K562 (cell line): ENCODE measurements at regions not wholly inside any gene's neighbourhood (a gene's known extent, or its start where the extent isn't known, plus 50 kb on each side); places are given as distances from the start of the nearest gene placed in this dataset.

ENCODE experiments used
- ATAC-seq: fragments of 200-7000 bp; cut with Tn5 transposase; 3 replicates; pipeline ENCODE4 v1.9.1; 2020; ENCODE audit warnings: moderate library complexity
- BruUV-seq: library from RNA; stranded (reverse); fragments of 400-500 nt; replicated peaks from 2 replicates; lab custom pipeline; 2021; lab: Mats Ljungman, UMichigan
- CTCF ChIA-PET: fragments of 300-600 bp; formaldehyde crosslinking; extraction: SDS; loops from one replicate; lab custom pipeline; 2021; ENCODE audit warnings: low intra/inter-chr PET ratio; lab: Yijun Ruan, JAX
- POLR2A ChIA-PET: fragments of 300-600, 350-650 bp; sonication (Branson Sonifier 250); formaldehyde crosslinking; extraction: SDS; loops from one replicate; lab custom pipeline; 2021; ENCODE audit warnings: antibody characterized with exemption, inconsistent platforms; lab: Yijun Ruan, JAX
- DNase-seq, 4 experiments: peaks; one replicate each; pipeline versions ENCODE4 v3.0.0 to v3.0.0-alpha.2; 2011 to 2018; ENCODE audit warnings: low spot score in 3 of 4, mixed read lengths in 3 of 4; ENCODE audit errors: extremely low read depth in 1 of 4
- FAIRE-seq: peaks from 2 replicates; lab custom pipeline; 2011; peaks lifted over from hg19 to GRCh38; lab: Jason Lieb, UNC
- H2AFZ ChIP-seq: 2 replicates; pipeline ENCODE4 v1.6.0; 2011; ENCODE audit warnings: low read depth, low read length, control low read depth, inconsistent platforms
- H3K27ac ChIP-seq: fragments of 200-600 bp; 3 replicates; pipeline ENCODE4 v1.8.0; 2011; ENCODE audit warnings: low read depth, mild to moderate bottlenecking, control low read depth, inconsistent platforms, low read length, moderate library complexity, mixed read lengths; ENCODE audit errors: extremely low read depth
- H3K27me3 ChIP-seq, 2 experiments: fragments of 300-600 bp in 1 of 2; 2 replicates in 1 of 2; 3 replicates in 1 of 2; pipeline versions ENCODE4 v1.6.0 to v1.8.0; 2011; ENCODE audit warnings: inconsistent platforms in 2 of 2, low read length in 2 of 2, mild to moderate bottlenecking in 1 of 2, mixed read lengths in 1 of 2, moderate library complexity in 1 of 2; ENCODE audit not compliant: control insufficient read depth in 2 of 2, insufficient read depth in 2 of 2
- H3K36me3 ChIP-seq: fragments of 300-600 bp; 3 replicates; pipeline ENCODE4 v1.8.0; 2011; ENCODE audit warnings: mild to moderate bottlenecking, low read length, inconsistent platforms; ENCODE audit not compliant: control insufficient read depth, insufficient read depth
- H3K4me1 ChIP-seq, 2 experiments: fragments of 200-600 bp in 1 of 2; replicated peaks in 1 of 2; 2 replicates in 1 of 2; 3 replicates in 1 of 2; pipeline versions ENCODE4 v1.5.1 to v1.8.0; 2011; ENCODE audit warnings: inconsistent platforms in 2 of 2, low read length in 2 of 2, mild to moderate bottlenecking in 1 of 2, mixed read lengths in 1 of 2, moderate library complexity in 1 of 2; ENCODE audit not compliant: control insufficient read depth in 2 of 2, insufficient read depth in 2 of 2
- H3K4me2 ChIP-seq: 2 replicates; pipeline ENCODE4 v1.6.1; 2011; ENCODE audit warnings: low read length, control low read depth, inconsistent platforms, mixed read lengths; ENCODE audit not compliant: insufficient read depth
- H3K4me3 ChIP-seq: fragments of 200-600 bp; sonication (generic), shearing (Covaris generic); 2 replicates; pipeline ENCODE4 v1.5.1; 2016; ENCODE audit warnings: control low read depth, inconsistent platforms
- H3K79me2 ChIP-seq: fragments of 200-600 bp; 3 replicates; pipeline ENCODE4 v1.8.0; 2011; ENCODE audit warnings: low read length, inconsistent platforms; ENCODE audit not compliant: control insufficient read depth, insufficient read depth
- H3K9ac ChIP-seq, 2 experiments: 2 replicates each; pipeline versions ENCODE4 v1.6.0 to v1.6.1; 2011; ENCODE audit warnings: low read depth in 2 of 2, low read length in 2 of 2, control low read depth in 1 of 2, inconsistent platforms in 1 of 2, mild to moderate bottlenecking in 1 of 2, mixed read lengths in 1 of 2; ENCODE audit not compliant: insufficient read depth in 1 of 2
- H3K9me1 ChIP-seq: one replicate; pipeline ENCODE4 v1.6.0; 2011; ENCODE audit warnings: inconsistent platforms, mild to moderate bottlenecking, low read length, moderate library complexity; ENCODE audit not compliant: control insufficient read depth, insufficient read depth
- H3K9me3 ChIP-seq: replicated peaks from 2 replicates; pipeline ENCODE4 v1.5.1; 2011; ENCODE audit warnings: low read depth, low read length, inconsistent platforms; ENCODE audit not compliant: control insufficient read depth, insufficient read depth
- H4K20me1 ChIP-seq: replicated peaks from 2 replicates; pipeline ENCODE4 v1.6.1; 2011; ENCODE audit warnings: low read length, inconsistent platforms, mixed read lengths; ENCODE audit not compliant: control insufficient read depth, insufficient read depth
- CCAR2 ChIP-seq: fragments of 200-400 bp; formaldehyde crosslinking; IDR thresholded peaks from 2 replicates; pipeline ENCODE4 v1.6.1; 2017; ENCODE audit warnings: mild to moderate bottlenecking, low read depth, low read length
- HDAC6 ChIP-seq: IDR thresholded peaks from 2 replicates; pipeline ENCODE4 v1.6.1; 2012; ENCODE audit warnings: low read depth, mild to moderate bottlenecking, control low read depth, inconsistent platforms, low read length, moderate library complexity
- HMGN3 ChIP-seq: IDR thresholded peaks from 2 replicates; pipeline ENCODE4 v1.6.1; 2011; ENCODE audit warnings: borderline replicate concordance, low read depth, mild to moderate bottlenecking, mixed read lengths, low read length; ENCODE audit not compliant: insufficient read length; ENCODE audit errors: extremely low read depth
- KHSRP ChIP-seq: fragments of 450-650 bp; IDR thresholded peaks from 2 replicates; pipeline ENCODE4 v1.6.1; 2017
- KLF1 ChIP-seq: fragments of 450-650 bp; IDR thresholded peaks from 2 replicates; pipeline ENCODE4 v1.6.1; 2016; ENCODE audit warnings: missing genetic modification characterization, missing compliant biosample characterization
- RBM15 ChIP-seq: fragments of 200-400 bp; formaldehyde crosslinking; IDR thresholded peaks from 2 replicates; pipeline ENCODE4 v1.6.1; 2018; ENCODE audit warnings: mild to moderate bottlenecking, low read length, moderate library complexity; ENCODE audit not compliant: insufficient read depth
- RHOXF2B ChIP-seq: fragments of 250-450 bp; sonication (Bioruptor Pico); conservative IDR thresholded peaks from 2 replicates; pipeline ENCODE4 v1.5.1; 2021
- ZNF124 ChIP-seq: sonication (generic); formaldehyde crosslinking; IDR thresholded peaks from 2 replicates; pipeline ENCODE4 v1.8.1; 2022; ENCODE audit warnings: missing genetic modification reagents
- ZNF316 ChIP-seq: fragments of 450-650 bp; IDR thresholded peaks from 2 replicates; pipeline ENCODE4 v1.6.1; 2016
- ZNF41 ChIP-seq: fragments of 250-450 bp; sonication (Bioruptor Pico); conservative IDR thresholded peaks from 2 replicates; pipeline ENCODE4 v1.4.0; 2020; ENCODE audit warnings: mild to moderate bottlenecking
- ZNF668 ChIP-seq: fragments of 250-450 bp; sonication (Bioruptor Pico); IDR thresholded peaks from 2 replicates; pipeline ENCODE4 v1.8.0; 2022; ENCODE audit warnings: mild to moderate bottlenecking, inconsistent platforms
- ZNF785 ChIP-seq: fragments of 250-450 bp; sonication (Bioruptor Pico); IDR thresholded peaks from 2 replicates; pipeline ENCODE4 v1.4.0; 2020; ENCODE audit warnings: mild to moderate bottlenecking
- ZSCAN32 ChIP-seq: fragments of 450-650 bp; formaldehyde crosslinking; IDR thresholded peaks from 2 replicates; pipeline ENCODE4 v1.4.0; 2020; ENCODE audit warnings: mild to moderate bottlenecking, moderate library complexity
- in situ Hi-C: fragments of 300-500 bp; cut with MboI; formaldehyde crosslinking; loops from 4 replicates; pipeline ENCODE4 v1.15.0; 2018; ENCODE audit warnings: inconsistent platforms, mixed read lengths
- intact Hi-C: fragments of 100-400 bp; cut with micrococcal nuclease; formaldehyde crosslinking; loops from 2 replicates; pipeline ENCODE4 v1.14.2; 2022
- TF ChIP-seq, protein P1 (sequence below): sonication (generic); formaldehyde crosslinking; IDR thresholded peaks from 2 replicates; pipeline ENCODE4 v1.8.1; 2023; ENCODE audit warnings: mild to moderate bottlenecking, missing genetic modification reagents

GRCh38 chr20:57894522-57894921 lies 184.7 kb upstream of the PMEPA1 start:
- no TSS peak for BruUV-seq
- Histone ChIP-seq H3K9me3 (no peaks in the 10 kb centered on the region), H3K27me3 (peaks cover 0 to 17% of the 10 kb centered on the region in 2 experiments; a peak in 3 of 5 replicates), H3K9me1 (no peaks in the 10 kb centered on the region), H3K4me3 (no peak overlapping the region), H3K9ac (no peak overlapping the region), H3K4me2 (no peak overlapping the region), H2AFZ (no peak overlapping the region)
- POLR2A ChIA-PET: interaction anchor here (0.7 kb wide), 1 partner anchor 9 kb away, joined by 3 read pairs; no protein-coding TSS in a partner anchor
- in situ Hi-C loops: no loop called here
- DNase-seq: no peak
- no peak for TF ChIP-seq KLF1
- no peak for TF ChIP-seq ZNF316
- TF ChIP-seq, protein P1, sequence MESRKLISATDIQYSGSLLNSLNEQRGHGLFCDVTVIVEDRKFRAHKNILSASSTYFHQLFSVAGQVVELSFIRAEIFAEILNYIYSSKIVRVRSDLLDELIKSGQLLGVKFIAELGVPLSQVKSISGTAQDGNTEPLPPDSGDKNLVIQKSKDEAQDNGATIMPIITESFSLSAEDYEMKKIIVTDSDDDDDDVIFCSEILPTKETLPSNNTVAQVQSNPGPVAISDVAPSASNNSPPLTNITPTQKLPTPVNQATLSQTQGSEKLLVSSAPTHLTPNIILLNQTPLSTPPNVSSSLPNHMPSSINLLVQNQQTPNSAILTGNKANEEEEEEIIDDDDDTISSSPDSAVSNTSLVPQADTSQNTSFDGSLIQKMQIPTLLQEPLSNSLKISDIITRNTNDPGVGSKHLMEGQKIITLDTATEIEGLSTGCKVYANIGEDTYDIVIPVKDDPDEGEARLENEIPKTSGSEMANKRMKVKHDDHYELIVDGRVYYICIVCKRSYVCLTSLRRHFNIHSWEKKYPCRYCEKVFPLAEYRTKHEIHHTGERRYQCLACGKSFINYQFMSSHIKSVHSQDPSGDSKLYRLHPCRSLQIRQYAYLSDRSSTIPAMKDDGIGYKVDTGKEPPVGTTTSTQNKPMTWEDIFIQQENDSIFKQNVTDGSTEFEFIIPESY (CRISPR knock-in tag): no peak
- TF ChIP-seq RHOXF2B (CRISPR knock-in tag): no peak
- TF ChIP-seq KHSRP: no peak
- no peak for TF ChIP-seq ZNF785 (CRISPR knock-in tag)
- TF ChIP-seq ZNF124: no peak
- TF ChIP-seq RBM15: no peak
- no peak for TF ChIP-seq CCAR2
- no peak for TF ChIP-seq HMGN3
- TF ChIP-seq ZSCAN32: no peak
- no peak for TF ChIP-seq ZNF41 (CRISPR knock-in tag)
- TF ChIP-seq HDAC6: no peak
- no peak for TF ChIP-seq ZNF668 (CRISPR knock-in tag)
- TF ChIP-seq, all 486 proteins: peak for 0
- CTCF ChIA-PET: no interaction called here
- no peak for FAIRE-seq
- Histone ChIP-seq H3K36me3 (no peaks in the 10 kb centered on the region), H3K27ac (no peak overlapping the region), H3K4me1 (no peaks in the 10 kb centered on the region), H3K79me2 (no peaks in the 10 kb centered on the region), H4K20me1 (peaks cover 5% of the 10 kb centered on the region; the same call in 1 of the 2 replicates)
- intact Hi-C loops: no loop called here
- no peak for ATAC-seq
